T-cell (primary cell): ENCODE measurements at regions not wholly inside any gene's neighbourhood (a gene's known extent, or its start where the extent isn't known, plus 50 kb on each side); places are given as distances from the start of the nearest gene placed in this dataset.

Source experiments
- ATAC-seq, 4 experiments: fragments of 200-7000 bp in 3 of 4; fragments of 150-1000 bp in 1 of 4; cut with Tn5 transposase; replicated peaks in 1 of 4; 1 replicate in 3 of 4; 2 replicates in 1 of 4; pipeline ENCODE4 v1.10.0; 2021; ENCODE audit warnings: moderate library complexity in 3 of 4, mild to moderate bottlenecking in 2 of 4, moderate number of reproducible peaks in 1 of 4
- CTCF ChIA-PET, 2 donors: fragments of 300-600 bp; sonication (Branson Sonifier 250); formaldehyde crosslinking; loops; one replicate each; lab custom pipeline; 2022; ENCODE audit warnings: antibody characterized with exemption in 2 of 2; lab: Charles Lee
- POLR2A ChIA-PET, 2 donors: fragments of 300-600 bp; sonication (Branson Sonifier 250); formaldehyde crosslinking; loops; one replicate each; lab custom pipeline; 2022; ENCODE audit warnings: antibody characterized with exemption in 2 of 2; lab: Charles Lee
- DNase-seq, 35 experiments: peaks; one replicate each; pipeline versions ENCODE4 v3.0.0 to v3.0.0-alpha.2; 2013 to 2023
- H3K27ac ChIP-seq: one replicate; pipeline ENCODE4 v1.5.1; 2013; ENCODE audit warnings: low read length
- H3K27me3 ChIP-seq, 2 experiments: replicated peaks in 1 of 2; 1 replicate in 1 of 2; 2 replicates in 1 of 2; pipeline versions ENCODE4 v1.6.1 to v1.7.0; 2013; ENCODE audit warnings: low read length in 1 of 2, mixed read lengths in 1 of 2; ENCODE audit not compliant: control insufficient read depth in 2 of 2, insufficient read depth in 2 of 2; ENCODE audit errors: extremely low read depth in 1 of 2
- H3K36me3 ChIP-seq, 2 donors: 1 replicate in 1 of 2; 2 replicates in 1 of 2; pipeline versions ENCODE4 v1.6.1 to v1.7.0; 2013; ENCODE audit warnings: low read length in 1 of 2; ENCODE audit not compliant: control insufficient read depth in 2 of 2, insufficient read depth in 1 of 2; ENCODE audit errors: extremely low read depth in 1 of 2
- H3K4me1 ChIP-seq, 2 experiments: 1 replicate in 1 of 2; 2 replicates in 1 of 2; pipeline versions ENCODE4 v1.6.1 to v1.7.0; 2013; ENCODE audit warnings: low read length in 2 of 2, mixed read lengths in 1 of 2; ENCODE audit not compliant: insufficient read depth in 2 of 2, control insufficient read depth in 1 of 2; ENCODE audit errors: extremely low read depth in 1 of 2
- H3K4me3 ChIP-seq, 2 donors: 1 replicate in 1 of 2; 2 replicates in 1 of 2; pipeline versions ENCODE4 v1.5.1 to v1.7.0; 2013; ENCODE audit warnings: mild to moderate bottlenecking in 2 of 2, low read length in 1 of 2, moderate library complexity in 1 of 2; ENCODE audit not compliant: control insufficient read depth in 1 of 2; ENCODE audit errors: extremely low read depth in 1 of 2
- H3K9me3 ChIP-seq: 2 replicates; pipeline ENCODE4 v1.7.0; 2013
- H3K27ac Mint-ChIP-seq, 2 donors: one replicate each; pipeline ENCODE4 v1.8.0; 2020 to 2021; ENCODE audit warnings: mild to moderate bottlenecking in 2 of 2, mixed read lengths in 2 of 2
- H3K27me3 Mint-ChIP-seq, 2 donors: one replicate each; pipeline ENCODE4 v1.8.0; 2021 to 2022; ENCODE audit warnings: mixed read lengths in 2 of 2
- H3K36me3 Mint-ChIP-seq: one replicate; pipeline ENCODE4 v1.8.0; 2021; ENCODE audit warnings: mixed read lengths
- H3K4me1 Mint-ChIP-seq, 3 donors: one replicate each; pipeline ENCODE4 v1.8.0; 2020 to 2022; ENCODE audit warnings: mixed read lengths in 3 of 3, mild to moderate bottlenecking in 1 of 3
- H3K4me3 Mint-ChIP-seq, 3 donors: one replicate each; pipeline ENCODE4 v1.8.0; 2020 to 2022; ENCODE audit warnings: mild to moderate bottlenecking in 3 of 3, mixed read lengths in 3 of 3, moderate library complexity in 3 of 3
- H3K9me3 Mint-ChIP-seq, 3 donors: one replicate each; pipeline ENCODE4 v1.8.0; 2020 to 2022; ENCODE audit warnings: mixed read lengths in 3 of 3
- WGBS: methylation state at CpG from one replicate; pipeline ENCODE4 v1.1.5; 2013; ENCODE audit warnings: missing lambda C conversion rate; ENCODE audit not compliant: insufficient coverage; 5-methylcytosine and 5-hydroxymethylcytosine counted together

DNA sequence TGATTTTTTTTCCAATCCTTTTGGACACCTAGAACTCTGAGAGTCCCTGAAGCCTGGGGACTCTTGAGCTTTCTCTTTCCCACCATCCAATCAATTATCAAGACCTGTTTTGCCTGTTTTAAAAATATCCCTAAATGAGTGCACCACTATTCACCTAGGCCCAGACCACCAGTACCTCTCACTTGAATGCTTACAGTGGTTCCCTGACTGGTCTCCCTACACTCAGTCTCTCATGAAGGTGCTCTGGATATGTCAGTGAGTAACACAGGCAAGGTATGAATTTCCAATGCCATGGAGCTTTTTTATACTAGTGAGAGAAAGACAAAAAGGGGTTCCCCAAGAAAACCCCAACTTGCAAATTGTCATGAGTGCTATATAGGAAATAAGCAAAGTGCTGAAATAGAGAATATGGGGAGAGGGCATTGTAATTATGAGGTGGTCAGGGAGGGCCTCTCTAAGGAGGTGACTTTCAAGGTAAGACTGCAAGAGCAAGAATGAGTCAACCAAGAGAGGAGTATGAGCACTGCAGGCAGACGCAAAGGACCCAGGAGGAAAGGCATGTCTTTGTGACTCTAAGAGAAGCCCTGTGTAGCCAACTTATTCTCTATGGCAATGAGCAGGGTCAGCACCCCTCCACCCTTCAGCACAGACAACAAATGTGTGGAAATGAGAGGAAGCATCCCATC lies 85.3 kb upstream of the MBIP start:
- ATAC-seq, result no peak
- POLR2A ChIA-PET, result no interaction called here
- Mint-ChIP-seq H3K4me3 (no peak overlapping the region), H3K27me3 (peaks cover 12 to 14% of the 10 kb centered on the region in 2 donors), H3K9me3 (peaks cover 0 to 7% (median 4%) of the 10 kb centered on the region in 3 donors), H3K27ac (no peak overlapping the region), H3K36me3 (no peaks in the 10 kb centered on the region), H3K4me1 (no peaks in the 10 kb centered on the region)
- H3K36me3 ChIP-seq, result no peaks in the 10 kb centered on the region
- CTCF ChIA-PET, result no interaction called here
- DNase-seq, result no peak
- H3K27ac ChIP-seq, result no peak overlapping the region
- no CpG with 5 or more reads among the region's 1 CpG for WGBS
- H3K4me3 ChIP-seq, result no peak overlapping the region
- H3K4me1 ChIP-seq, result no peaks in the 10 kb centered on the region
- peaks cover 0 to 7% of the 10 kb centered on the region in 2 experiments for H3K27me3 ChIP-seq
- no peaks in the 10 kb centered on the region for H3K9me3 ChIP-seq

DNA sequence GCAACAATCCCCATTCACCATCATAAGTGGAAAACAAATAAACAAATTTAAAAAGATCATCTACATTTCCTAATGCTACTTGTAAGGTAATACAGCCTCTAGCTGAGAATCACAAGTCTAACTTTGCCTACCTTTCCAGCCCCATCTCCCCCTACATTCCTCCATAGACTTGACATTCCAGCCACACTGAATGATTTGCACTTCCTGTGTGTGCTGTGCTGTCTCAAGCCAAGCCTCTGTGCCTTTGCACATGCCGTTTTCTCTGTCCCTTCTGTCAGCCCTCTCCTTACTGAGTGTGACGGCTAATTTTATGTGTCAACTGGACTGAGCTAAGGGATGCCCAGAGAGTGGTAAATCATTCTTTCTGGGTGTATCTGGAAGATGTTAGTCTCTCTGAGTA lies 82.4 kb upstream of the MBIP start:
- DNase-seq, result no peak
- peaks cover 0 to 4% of the 10 kb centered on the region in 2 experiments for H3K27me3 ChIP-seq
- no CpG with 5 or more reads among the region's 2 CpGs for WGBS
- H3K27me3 Mint-ChIP-seq, result peaks cover 9 to 24% of the 10 kb centered on the region in 2 donors
- no peaks in the 10 kb centered on the region for H3K9me3 ChIP-seq
- no peak overlapping the region for H3K27ac ChIP-seq
- H3K9me3 Mint-ChIP-seq, result no peaks in the 10 kb centered on the region
- H3K4me3 Mint-ChIP-seq, result no peak overlapping the region
- no peak overlapping the region for H3K4me3 ChIP-seq
- no peak for ATAC-seq
- ChIA-PET POLR2A (no interaction called here), CTCF (interaction anchor here in 1 of 2 donors (0.5 kb wide), 1 partner anchor 343 kb away, joined by 4 read pairs; no protein-coding TSS in a partner anchor)
- H3K36me3 Mint-ChIP-seq, result no peaks in the 10 kb centered on the region
- no peaks in the 10 kb centered on the region for H3K4me1 ChIP-seq
- H3K27ac Mint-ChIP-seq, result no peak overlapping the region
- H3K4me1 Mint-ChIP-seq, result no peaks in the 10 kb centered on the region
- no peaks in the 10 kb centered on the region for H3K36me3 ChIP-seq

DNA sequence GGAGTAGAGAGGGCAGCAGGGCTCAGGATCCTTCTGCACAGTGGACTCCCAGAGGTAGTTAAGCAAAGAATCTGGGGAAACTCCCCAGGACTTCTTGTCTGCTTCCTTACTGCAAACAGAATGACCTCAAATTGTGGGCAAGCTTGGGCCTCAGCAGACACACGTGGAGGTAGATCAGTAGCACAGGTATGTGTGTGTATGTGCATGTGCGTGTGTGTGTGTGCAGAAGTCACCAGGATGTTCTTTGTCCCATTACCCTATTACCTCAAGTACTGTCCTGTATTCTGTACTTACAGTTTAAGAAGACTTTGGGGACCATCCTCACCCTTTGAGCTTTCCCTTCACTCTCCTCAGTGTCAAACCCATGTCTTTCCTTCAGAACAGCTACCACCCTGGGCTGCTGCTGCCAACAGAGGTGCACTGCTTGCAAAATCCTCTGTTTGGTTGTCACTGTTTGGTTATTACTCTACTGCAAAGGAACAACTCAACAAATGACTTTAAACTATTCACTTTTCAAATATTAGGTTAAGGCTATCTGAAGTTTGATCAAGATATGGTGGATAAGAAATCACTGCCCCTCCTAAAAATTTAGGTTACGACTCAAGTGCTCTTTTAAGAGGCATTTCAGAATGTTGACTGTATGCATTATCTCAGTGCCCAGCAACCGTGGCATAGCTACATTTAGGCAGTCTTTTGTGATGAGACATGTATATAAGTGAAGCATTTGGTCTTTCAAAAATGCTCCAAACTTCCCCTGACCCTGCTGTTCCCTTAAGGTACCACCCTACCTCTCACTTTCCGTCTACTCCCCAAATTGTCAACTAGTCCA lies 78.2 kb upstream of the MBIP start:
- Mint-ChIP-seq H3K4me1 (no peaks in the 10 kb centered on the region), H3K9me3 (peaks cover 0 to 5% (median 3%) of the 10 kb centered on the region in 3 donors), H3K27ac (no peak overlapping the region), H3K27me3 (peaks cover 4 to 13% of the 10 kb centered on the region in 2 donors), H3K36me3 (no peaks in the 10 kb centered on the region), H3K4me3 (no peak overlapping the region)
- Histone ChIP-seq H3K4me1 (no peaks in the 10 kb centered on the region), H3K4me3 (no peak overlapping the region), H3K9me3 (no peaks in the 10 kb centered on the region), H3K36me3 (no peaks in the 10 kb centered on the region), H3K27me3 (peaks cover 0 to 2% of the 10 kb centered on the region in 2 experiments), H3K27ac (no peak overlapping the region)
- 83% methylated on average over 1 of the region's 5 CpGs for WGBS
- DNase-seq (no peak), ATAC-seq (no peak)
- ChIA-PET POLR2A (no interaction called here), CTCF (no interaction called here)

DNA sequence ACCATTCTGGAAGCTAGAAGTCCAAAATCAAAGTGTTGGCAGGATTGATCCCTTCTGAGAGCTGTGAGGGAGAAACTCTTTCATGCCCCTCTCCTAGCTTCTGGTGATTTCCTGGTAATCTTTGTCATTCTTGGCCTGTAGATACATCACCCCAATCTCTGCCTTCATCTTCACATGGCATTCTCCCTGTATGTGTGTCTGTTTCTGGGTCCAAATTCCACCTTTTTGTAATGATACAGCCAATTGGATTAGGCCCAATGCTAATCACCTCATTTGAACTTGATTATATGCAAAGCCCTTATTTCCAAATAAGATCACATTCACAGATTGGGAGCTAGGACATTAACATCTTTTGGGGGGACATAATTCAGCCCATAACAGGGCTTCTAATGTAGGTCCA lies 76.9 kb upstream of the MBIP start:
- Histone ChIP-seq H3K4me1 (no peaks in the 10 kb centered on the region), H3K4me3 (no peak overlapping the region), H3K9me3 (no peaks in the 10 kb centered on the region), H3K27ac (no peak overlapping the region), H3K27me3 (no peaks in the 10 kb centered on the region), H3K36me3 (no peaks in the 10 kb centered on the region)
- ChIA-PET CTCF (interaction anchor here in 1 of 2 donors (0.7 kb wide), 1 partner anchor 517 kb away, joined by 3 read pairs; no protein-coding TSS in a partner anchor), POLR2A (no interaction called here)
- H3K9me3 Mint-ChIP-seq, result peaks cover 0 to 5% (median 3%) of the 10 kb centered on the region in 3 donors
- no peaks in the 10 kb centered on the region for H3K4me1 Mint-ChIP-seq
- no peak overlapping the region for H3K4me3 Mint-ChIP-seq
- peaks cover 1 to 20% of the 10 kb centered on the region in 2 donors for H3K27me3 Mint-ChIP-seq
- H3K36me3 Mint-ChIP-seq, result no peaks in the 10 kb centered on the region
- no peak overlapping the region for H3K27ac Mint-ChIP-seq
- ATAC-seq (no peak), DNase-seq (no peak)

DNA sequence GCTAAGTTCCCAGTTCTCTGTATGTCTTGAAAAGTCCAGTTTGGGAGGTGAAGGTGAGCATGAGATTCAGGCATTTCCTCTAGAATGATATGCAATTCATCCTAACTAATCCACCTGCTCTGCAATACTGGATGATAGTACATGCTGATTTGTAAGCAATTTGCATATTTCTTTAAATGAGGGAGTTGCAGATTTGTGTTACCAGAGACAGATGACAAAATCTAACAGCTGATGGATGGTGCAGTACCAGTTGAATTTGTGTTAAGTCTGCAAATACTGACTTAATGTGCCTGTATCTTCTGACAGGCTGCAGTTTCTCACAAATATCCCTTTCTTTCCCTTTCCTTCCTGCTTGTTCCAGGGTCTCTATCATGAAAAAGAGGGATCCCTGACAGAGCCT lies 76.4 kb upstream of the MBIP start:
- CTCF ChIA-PET, result no interaction called here

DNA sequence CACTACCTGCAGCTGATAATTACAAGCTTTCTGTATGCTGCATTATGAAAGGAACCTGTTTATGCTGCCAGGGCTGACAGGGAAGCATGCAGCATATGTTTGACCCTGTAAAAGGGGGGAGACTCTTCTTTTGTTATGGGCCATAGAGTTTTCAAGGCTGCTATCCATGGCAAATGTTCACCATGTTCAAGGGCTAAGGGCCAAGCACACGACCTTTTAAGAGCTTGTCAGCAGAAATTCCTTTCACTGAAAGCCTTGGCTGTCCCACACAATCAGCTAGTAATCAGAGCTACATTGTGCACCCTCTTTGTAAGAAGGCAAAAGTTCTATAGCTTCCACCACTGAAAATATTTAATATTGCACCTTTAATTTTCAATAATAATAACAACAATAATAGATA lies 74.2 kb upstream of the MBIP start:
- DNase-seq (no peak), ATAC-seq (no peak)
- ChIA-PET POLR2A (no interaction called here), CTCF (no interaction called here)
- H3K4me1 Mint-ChIP-seq, result no peaks in the 10 kb centered on the region
- peaks cover 5 to 15% of the 10 kb centered on the region in 2 donors for H3K27me3 Mint-ChIP-seq
- WGBS, result no CpG with 5 or more reads among the region's 1 CpG
- no peak overlapping the region for H3K27ac ChIP-seq
- H3K9me3 ChIP-seq, result no peaks in the 10 kb centered on the region
- H3K4me1 ChIP-seq, result no peaks in the 10 kb centered on the region
- no peak overlapping the region for H3K4me3 ChIP-seq
- peaks cover 0 to 2% of the 10 kb centered on the region in 2 experiments for H3K27me3 ChIP-seq
- H3K36me3 Mint-ChIP-seq, result no peaks in the 10 kb centered on the region
- H3K4me3 Mint-ChIP-seq, result no peak overlapping the region
- no peak overlapping the region for H3K27ac Mint-ChIP-seq
- H3K9me3 Mint-ChIP-seq, result peaks cover 0 to 5% (median 3%) of the 10 kb centered on the region in 3 donors
- H3K36me3 ChIP-seq, result no peaks in the 10 kb centered on the region

More for the DNA sequence above, 76.4 kb upstream of the MBIP start:
- ATAC-seq (no peak), DNase-seq (no peak)
- Histone ChIP-seq H3K27ac (no peak overlapping the region), H3K27me3 (no peaks in the 10 kb centered on the region), H3K9me3 (no peaks in the 10 kb centered on the region), H3K36me3 (no peaks in the 10 kb centered on the region), H3K4me3 (no peak overlapping the region), H3K4me1 (no peaks in the 10 kb centered on the region)
- POLR2A ChIA-PET, result no interaction called here
- no peaks in the 10 kb centered on the region for H3K36me3 Mint-ChIP-seq
- peaks cover 0 to 5% (median 3%) of the 10 kb centered on the region in 3 donors for H3K9me3 Mint-ChIP-seq
- no peak overlapping the region for H3K4me3 Mint-ChIP-seq
- H3K4me1 Mint-ChIP-seq, result no peaks in the 10 kb centered on the region
- peaks cover 1 to 20% of the 10 kb centered on the region in 2 donors for H3K27me3 Mint-ChIP-seq
- H3K27ac Mint-ChIP-seq, result no peak overlapping the region
